Neural cell (in vitro differentiated cells): ENCODE measurements at regions not wholly inside any gene's neighbourhood (a gene's known extent, or its start where the extent isn't known, plus 50 kb on each side); places are given as distances from the start of the nearest gene placed in this dataset.

Experiments
- H2AFZ ChIP-seq: fragments of 200-600, 300-800 bp; sonication (generic), shearing (Covaris generic); 2 replicates; pipeline ENCODE4 v1.6.0; 2014; ENCODE audit warnings: low read depth, mild to moderate bottlenecking, antibody characterized with exemption, low read length, moderate library complexity
- H3F3A ChIP-seq: fragments of 200-600 bp; shearing (Covaris generic); 2 replicates; pipeline ENCODE4 v1.6.1; 2016; ENCODE audit warnings: mild to moderate bottlenecking, moderate library complexity, mixed read lengths, antibody characterized with exemption, low read length; ENCODE audit not compliant: insufficient read depth, poor library complexity, severe bottlenecking
- H3K27ac ChIP-seq: fragments of 200-600, 300-800 bp; sonication (generic), shearing (Covaris generic); 2 replicates; pipeline ENCODE4 v1.5.1; 2014; ENCODE audit warnings: mild to moderate bottlenecking, low read length, moderate library complexity
- H3K27me3 ChIP-seq: fragments of 300-800, 200-600 bp; sonication (generic), shearing (Covaris generic); 2 replicates; pipeline ENCODE4 v1.6.0; 2014; ENCODE audit warnings: mild to moderate bottlenecking, low read depth, low read length, moderate library complexity; ENCODE audit not compliant: insufficient read depth
- H3K36me3 ChIP-seq: fragments of 300-800, 200-600 bp; sonication (generic), shearing (Covaris generic); 2 replicates; pipeline ENCODE4 v1.5.1; 2014; ENCODE audit warnings: mild to moderate bottlenecking, antibody characterized with exemption, low read length, moderate library complexity; ENCODE audit not compliant: insufficient read depth
- H3K4me2 ChIP-seq: fragments of 300-800, 200-600 bp; sonication (generic), shearing (Covaris generic); 2 replicates; pipeline ENCODE4 v1.6.0; 2014; ENCODE audit warnings: mild to moderate bottlenecking, low read length
- H3K4me3 ChIP-seq: fragments of 300-800, 200-600 bp; sonication (generic), shearing (Covaris generic); 2 replicates; pipeline ENCODE4 v1.5.1; 2014; ENCODE audit warnings: mild to moderate bottlenecking, low read length, moderate library complexity
- H3K79me2 ChIP-seq: fragments of 200-600 bp; shearing (Covaris generic); replicated peaks from 2 replicates; pipeline ENCODE4 v1.6.0; 2014; ENCODE audit warnings: mild to moderate bottlenecking, low read length, moderate library complexity; ENCODE audit not compliant: insufficient read depth
- H3K9ac ChIP-seq: fragments of 300-800, 200-600 bp; sonication (generic), shearing (Covaris generic); 2 replicates; pipeline ENCODE4 v1.6.1; 2016; ENCODE audit warnings: mild to moderate bottlenecking, low read length, mixed read lengths
- H3K9me2 ChIP-seq: fragments of 200-600 bp; shearing (Covaris generic); 2 replicates; pipeline ENCODE4 v1.6.1; 2016; ENCODE audit warnings: mild to moderate bottlenecking, low read length, mixed read lengths; ENCODE audit not compliant: insufficient read depth
- H3K9me3 ChIP-seq: fragments of 200-600, 300-800 bp; sonication (generic), shearing (Covaris generic); 2 replicates; pipeline ENCODE4 v1.6.1; 2016; ENCODE audit warnings: mild to moderate bottlenecking, mixed run types, low read length, moderate library complexity, mixed read lengths
- H4K20me1 ChIP-seq: fragments of 200-600 bp; shearing (Covaris generic); 2 replicates; pipeline ENCODE4 v1.6.1; 2016; ENCODE audit warnings: mild to moderate bottlenecking, mixed run types; ENCODE audit not compliant: insufficient read depth
- CTCF ChIP-seq: fragments of 450-650 bp; IDR thresholded peaks from 2 replicates; pipeline ENCODE4 v1.5.1; 2014; ENCODE audit warnings: antibody characterized with exemption, mild to moderate bottlenecking, moderate library complexity; ENCODE audit not compliant: poor library complexity, severe bottlenecking
- EP300 ChIP-seq: fragments of 450-650 bp; conservative IDR thresholded peaks from 2 replicates; pipeline ENCODE4 v1.6.1; 2014; ENCODE audit warnings: antibody characterized with exemption, mild to moderate bottlenecking, moderate library complexity; ENCODE audit not compliant: poor library complexity, severe bottlenecking
- EZH2 ChIP-seq: fragments of 200-600, 300-800 bp; shearing (Covaris generic), sonication (generic); IDR thresholded peaks from 2 replicates; pipeline ENCODE4 v1.6.1; 2014; ENCODE audit warnings: antibody characterized with exemption, low read length, borderline replicate concordance, mild to moderate bottlenecking; ENCODE audit not compliant: insufficient read depth, poor library complexity, severe bottlenecking
- MXI1 ChIP-seq: fragments of 450-650 bp; conservative IDR thresholded peaks from 2 replicates; pipeline ENCODE4 v1.6.1; 2014; ENCODE audit warnings: antibody characterized with exemption, mild to moderate bottlenecking; ENCODE audit not compliant: poor library complexity, severe bottlenecking
- POLR2AphosphoS5 ChIP-seq: IDR thresholded peaks from 2 replicates; pipeline ENCODE4 v1.6.1; 2012
- RAD21 ChIP-seq: fragments of 450-650 bp; conservative IDR thresholded peaks from 2 replicates; pipeline ENCODE4 v1.6.1; 2014; ENCODE audit warnings: antibody characterized with exemption, mild to moderate bottlenecking, moderate library complexity
- SMC3 ChIP-seq: fragments of 450-650 bp; conservative IDR thresholded peaks from 2 replicates; pipeline ENCODE4 v1.6.1; 2014; ENCODE audit warnings: antibody characterized with exemption, mild to moderate bottlenecking, moderate library complexity; ENCODE audit not compliant: poor library complexity
- TAF1 ChIP-seq: IDR thresholded peaks from 2 replicates; pipeline ENCODE4 v1.6.1; 2012; ENCODE audit warnings: low read depth
- TF ChIP-seq, protein P1 (sequence below): IDR thresholded peaks from 2 replicates; pipeline ENCODE4 v1.6.1; 2012; ENCODE audit warnings: borderline replicate concordance

GRCh38 chr14:22007784-22008412 is 334.3 kb upstream of the OR4E1 start:
- no peaks in the 10 kb centered on the region for H4K20me1 ChIP-seq
- H3K9me3 ChIP-seq = no peaks in the 10 kb centered on the region
- H3K79me2 ChIP-seq = no peaks in the 10 kb centered on the region
- no peaks in the 10 kb centered on the region for H3K36me3 ChIP-seq
- TF ChIP-seq POLR2AphosphoS5 = no peak
- no peak for TF ChIP-seq SMC3
- no peak overlapping the region for H3K4me2 ChIP-seq
- H3K9ac ChIP-seq = no peak overlapping the region
- no peak overlapping the region for H3K4me3 ChIP-seq
- no peaks in the 10 kb centered on the region for H3F3A ChIP-seq
- no peaks in the 10 kb centered on the region for H3K27me3 ChIP-seq
- H2AFZ ChIP-seq = no peak overlapping the region
- H3K9me2 ChIP-seq = no peaks in the 10 kb centered on the region
- no peak overlapping the region for H3K27ac ChIP-seq

- no peak for TF ChIP-seq RAD21
- no peak for TF ChIP-seq EZH2
- no peak for TF ChIP-seq POLR2AphosphoS5
- H3K4me3 ChIP-seq = no peak overlapping the region
- no peak overlapping the region for H3K27ac ChIP-seq
- no peak overlapping the region for H3K4me2 ChIP-seq
- no peaks in the 10 kb centered on the region for H3F3A ChIP-seq
- no peak overlapping the region for H3K9ac ChIP-seq
- H3K9me2 ChIP-seq = no peaks in the 10 kb centered on the region
- H3K27me3 ChIP-seq = no peaks in the 10 kb centered on the region
- H3K79me2 ChIP-seq = no peaks in the 10 kb centered on the region
- no peaks in the 10 kb centered on the region for H3K36me3 ChIP-seq
- no peaks in the 10 kb centered on the region for H3K9me3 ChIP-seq
- no peaks in the 10 kb centered on the region for H4K20me1 ChIP-seq
- H2AFZ ChIP-seq = no peak overlapping the region
These were observed 333.7 kb upstream of the OR4E1 start for GRCh38 chr14:22007363-22007762.

DNA sequence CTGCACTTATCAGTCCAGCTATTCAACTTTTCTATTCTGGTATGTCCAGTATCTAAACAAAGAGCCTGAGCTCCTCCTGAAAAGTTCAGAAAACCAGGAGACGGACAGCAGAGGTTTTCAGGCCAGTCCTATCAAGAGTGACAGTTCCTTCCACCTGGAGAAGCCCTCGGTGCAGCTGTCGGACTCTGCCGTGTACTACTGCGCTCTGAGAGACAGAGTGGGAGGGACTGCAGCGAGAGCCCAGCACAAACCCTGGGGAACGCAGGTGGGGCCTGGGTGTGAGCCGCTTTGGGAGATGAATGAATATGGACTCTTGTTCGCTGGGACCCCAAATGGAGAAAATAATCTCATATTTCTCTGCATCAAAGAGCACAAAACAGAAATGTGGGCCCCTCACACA is 329.8 kb upstream of the OR4E1 start:
- TF ChIP-seq SMC3 (no peak), POLR2AphosphoS5 (no peak), RAD21 (no peak), CTCF (no peak), TAF1 (no peak), MXI1 (no peak), EP300 (no peak), EZH2 (no peak)
- TF ChIP-seq, protein P1, sequence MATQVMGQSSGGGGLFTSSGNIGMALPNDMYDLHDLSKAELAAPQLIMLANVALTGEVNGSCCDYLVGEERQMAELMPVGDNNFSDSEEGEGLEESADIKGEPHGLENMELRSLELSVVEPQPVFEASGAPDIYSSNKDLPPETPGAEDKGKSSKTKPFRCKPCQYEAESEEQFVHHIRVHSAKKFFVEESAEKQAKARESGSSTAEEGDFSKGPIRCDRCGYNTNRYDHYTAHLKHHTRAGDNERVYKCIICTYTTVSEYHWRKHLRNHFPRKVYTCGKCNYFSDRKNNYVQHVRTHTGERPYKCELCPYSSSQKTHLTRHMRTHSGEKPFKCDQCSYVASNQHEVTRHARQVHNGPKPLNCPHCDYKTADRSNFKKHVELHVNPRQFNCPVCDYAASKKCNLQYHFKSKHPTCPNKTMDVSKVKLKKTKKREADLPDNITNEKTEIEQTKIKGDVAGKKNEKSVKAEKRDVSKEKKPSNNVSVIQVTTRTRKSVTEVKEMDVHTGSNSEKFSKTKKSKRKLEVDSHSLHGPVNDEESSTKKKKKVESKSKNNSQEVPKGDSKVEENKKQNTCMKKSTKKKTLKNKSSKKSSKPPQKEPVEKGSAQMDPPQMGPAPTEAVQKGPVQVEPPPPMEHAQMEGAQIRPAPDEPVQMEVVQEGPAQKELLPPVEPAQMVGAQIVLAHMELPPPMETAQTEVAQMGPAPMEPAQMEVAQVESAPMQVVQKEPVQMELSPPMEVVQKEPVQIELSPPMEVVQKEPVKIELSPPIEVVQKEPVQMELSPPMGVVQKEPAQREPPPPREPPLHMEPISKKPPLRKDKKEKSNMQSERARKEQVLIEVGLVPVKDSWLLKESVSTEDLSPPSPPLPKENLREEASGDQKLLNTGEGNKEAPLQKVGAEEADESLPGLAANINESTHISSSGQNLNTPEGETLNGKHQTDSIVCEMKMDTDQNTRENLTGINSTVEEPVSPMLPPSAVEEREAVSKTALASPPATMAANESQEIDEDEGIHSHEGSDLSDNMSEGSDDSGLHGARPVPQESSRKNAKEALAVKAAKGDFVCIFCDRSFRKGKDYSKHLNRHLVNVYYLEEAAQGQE = no peak
- Histone ChIP-seq H3K27me3 (no peaks in the 10 kb centered on the region), H3K9me2 (no peaks in the 10 kb centered on the region), H4K20me1 (no peaks in the 10 kb centered on the region), H3K9ac (no peak overlapping the region), H3K4me3 (no peak overlapping the region), H3K9me3 (no peaks in the 10 kb centered on the region), H3K4me2 (no peak overlapping the region), H3K27ac (no peak overlapping the region), H3K36me3 (no peaks in the 10 kb centered on the region), H3K79me2 (no peaks in the 10 kb centered on the region), H3F3A (no peaks in the 10 kb centered on the region), H2AFZ (no peak overlapping the region)
